ENCODE measurements at regions not wholly inside any gene's neighbourhood (a gene's known extent, or its start where the extent isn't known, plus 50 kb on each side); places are given as distances from the start of the nearest gene placed in this dataset.

- TF ChIP-seq OSR1 (CRISPR knock-in tag; IDR thresholded peaks at IDR 0.05), result no peak
- ATAC-seq, result no peak
Observed at GRCh38 chr7:41415471-41416207, 287.3 kb downstream of the INHBA start.

DNA sequence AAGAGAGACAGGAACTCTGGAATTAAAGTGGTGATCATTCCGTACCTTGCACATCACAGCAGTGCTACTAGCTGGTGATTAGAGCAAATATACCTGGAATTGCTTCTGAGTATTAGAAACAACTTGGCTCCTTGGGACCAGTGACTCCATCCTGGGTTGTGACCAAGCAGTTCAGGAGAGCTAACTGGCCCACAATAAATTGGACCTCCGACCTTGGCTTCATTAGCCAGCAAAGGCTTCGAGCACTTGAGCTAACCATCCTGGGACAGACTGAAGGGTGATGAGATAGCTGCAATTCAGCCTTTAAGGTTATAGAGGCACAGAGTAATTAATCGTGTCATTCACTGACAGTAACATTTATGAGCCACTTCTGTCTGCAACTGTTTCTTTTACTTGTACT lies 287.8 kb downstream of the INHBA start:
- ATAC-seq, result no peak
- no peak for TF ChIP-seq POU6F1 (CRISPR knock-in tag; IDR thresholded peaks at IDR 0.05; ENCODE audit: borderline replicate concordance, low read depth)
- TF ChIP-seq, protein P1, sequence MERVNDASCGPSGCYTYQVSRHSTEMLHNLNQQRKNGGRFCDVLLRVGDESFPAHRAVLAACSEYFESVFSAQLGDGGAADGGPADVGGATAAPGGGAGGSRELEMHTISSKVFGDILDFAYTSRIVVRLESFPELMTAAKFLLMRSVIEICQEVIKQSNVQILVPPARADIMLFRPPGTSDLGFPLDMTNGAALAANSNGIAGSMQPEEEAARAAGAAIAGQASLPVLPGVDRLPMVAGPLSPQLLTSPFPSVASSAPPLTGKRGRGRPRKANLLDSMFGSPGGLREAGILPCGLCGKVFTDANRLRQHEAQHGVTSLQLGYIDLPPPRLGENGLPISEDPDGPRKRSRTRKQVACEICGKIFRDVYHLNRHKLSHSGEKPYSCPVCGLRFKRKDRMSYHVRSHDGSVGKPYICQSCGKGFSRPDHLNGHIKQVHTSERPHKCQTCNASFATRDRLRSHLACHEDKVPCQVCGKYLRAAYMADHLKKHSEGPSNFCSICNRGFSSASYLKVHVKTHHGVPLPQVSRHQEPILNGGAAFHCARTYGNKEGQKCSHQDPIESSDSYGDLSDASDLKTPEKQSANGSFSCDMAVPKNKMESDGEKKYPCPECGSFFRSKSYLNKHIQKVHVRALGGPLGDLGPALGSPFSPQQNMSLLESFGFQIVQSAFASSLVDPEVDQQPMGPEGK (CRISPR knock-in tag; IDR thresholded peaks at IDR 0.05; ENCODE audit: borderline replicate concordance), result no peak
- TF ChIP-seq ZNF70 (CRISPR knock-in tag; IDR thresholded peaks at IDR 0.05), result no peak
- no peak for TF ChIP-seq OSR1 (CRISPR knock-in tag; IDR thresholded peaks at IDR 0.05)
- TF ChIP-seq BACH2 (CRISPR knock-in tag; IDR thresholded peaks at IDR 0.05; ENCODE audit: borderline replicate concordance), result no peak
- TF ChIP-seq ARNTL (CRISPR knock-in tag; IDR thresholded peaks at IDR 0.05; ENCODE audit: borderline replicate concordance, low read depth), result no peak
- no peak for TF ChIP-seq ZC3H10 (CRISPR knock-in tag; IDR thresholded peaks at IDR 0.05)
- no peak for TF ChIP-seq SNAI2 (CRISPR knock-in tag; IDR thresholded peaks at IDR 0.05)
- TF ChIP-seq ZFP30 (CRISPR knock-in tag; IDR thresholded peaks at IDR 0.05), result no peak
- TF ChIP-seq PPARA (CRISPR knock-in tag; IDR thresholded peaks at IDR 0.05; ENCODE audit: borderline replicate concordance), result no peak
- TF ChIP-seq ESRRG (CRISPR knock-in tag; IDR thresholded peaks at IDR 0.05), result no peak
- no peak for TF ChIP-seq RARB (CRISPR knock-in tag; IDR thresholded peaks at IDR 0.05)
- no peak for TF ChIP-seq TOX (CRISPR knock-in tag; IDR thresholded peaks at IDR 0.05; ENCODE audit: borderline replicate concordance)

DNA sequence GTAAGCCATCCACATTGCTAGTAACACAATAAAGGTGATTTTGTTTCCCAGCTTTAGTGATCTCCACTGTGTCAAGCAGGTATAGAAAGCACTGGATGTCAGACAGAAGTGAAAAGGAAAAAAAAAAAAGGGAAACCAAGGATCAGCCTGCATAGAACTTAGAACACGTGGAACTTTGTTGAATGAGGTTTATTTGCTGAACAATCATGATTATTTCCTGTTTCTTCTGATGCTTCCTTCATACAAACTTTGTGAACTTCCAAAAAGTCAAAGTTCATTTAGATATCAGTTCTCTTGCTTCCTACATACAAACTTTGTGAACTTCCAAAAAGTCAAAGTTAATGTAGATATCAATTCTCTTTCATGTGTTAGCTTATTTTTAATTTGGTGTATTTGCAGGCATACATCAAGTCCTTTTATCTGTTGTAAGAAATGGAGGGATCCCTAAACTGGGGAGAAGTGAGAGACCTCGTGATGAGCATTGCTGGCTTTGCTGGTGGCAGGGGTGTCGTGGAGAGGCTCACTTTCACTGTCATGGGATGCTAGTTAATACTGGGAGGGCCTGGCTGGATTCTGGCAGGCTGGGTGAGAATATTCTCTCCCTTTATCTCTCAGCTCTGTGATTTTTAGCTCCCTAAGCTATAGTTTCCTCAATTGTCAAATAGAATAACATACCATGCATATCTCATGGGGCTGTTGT lies 298.4 kb downstream of the INHBA start:
- no peak for TF ChIP-seq ISL1 (CRISPR knock-in tag; IDR thresholded peaks at IDR 0.05)
- no peak for TF ChIP-seq ESRRG (CRISPR knock-in tag; IDR thresholded peaks at IDR 0.05)
- no peak for TF ChIP-seq GLIS3 (CRISPR knock-in tag; IDR thresholded peaks at IDR 0.05)
- TF ChIP-seq SNAI2 (CRISPR knock-in tag; IDR thresholded peaks at IDR 0.05), result no peak
- no peak for TF ChIP-seq CREB5 (CRISPR knock-in tag; IDR thresholded peaks at IDR 0.05; ENCODE audit: low read depth)
- no peak for TF ChIP-seq ZNF70 (CRISPR knock-in tag; IDR thresholded peaks at IDR 0.05)
- TF ChIP-seq ZFP3 (CRISPR knock-in tag; IDR thresholded peaks at IDR 0.05), result no peak
- TF ChIP-seq OSR1 (CRISPR knock-in tag; IDR thresholded peaks at IDR 0.05), result no peak
- TF ChIP-seq RARB (CRISPR knock-in tag; IDR thresholded peaks at IDR 0.05), result no peak
- TF ChIP-seq, protein P2, sequence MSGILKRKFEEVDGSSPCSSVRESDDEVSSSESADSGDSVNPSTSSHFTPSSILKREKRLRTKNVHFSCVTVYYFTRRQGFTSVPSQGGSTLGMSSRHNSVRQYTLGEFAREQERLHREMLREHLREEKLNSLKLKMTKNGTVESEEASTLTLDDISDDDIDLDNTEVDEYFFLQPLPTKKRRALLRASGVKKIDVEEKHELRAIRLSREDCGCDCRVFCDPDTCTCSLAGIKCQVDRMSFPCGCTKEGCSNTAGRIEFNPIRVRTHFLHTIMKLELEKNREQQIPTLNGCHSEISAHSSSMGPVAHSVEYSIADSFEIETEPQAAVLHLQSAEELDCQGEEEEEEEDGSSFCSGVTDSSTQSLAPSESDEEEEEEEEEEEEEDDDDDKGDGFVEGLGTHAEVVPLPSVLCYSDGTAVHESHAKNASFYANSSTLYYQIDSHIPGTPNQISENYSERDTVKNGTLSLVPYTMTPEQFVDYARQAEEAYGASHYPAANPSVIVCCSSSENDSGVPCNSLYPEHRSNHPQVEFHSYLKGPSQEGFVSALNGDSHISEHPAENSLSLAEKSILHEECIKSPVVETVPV (CRISPR knock-in tag; IDR thresholded peaks at IDR 0.05), result no peak
- TF ChIP-seq BACH2 (CRISPR knock-in tag; IDR thresholded peaks at IDR 0.05; ENCODE audit: borderline replicate concordance), result no peak
- TF ChIP-seq, protein P3, sequence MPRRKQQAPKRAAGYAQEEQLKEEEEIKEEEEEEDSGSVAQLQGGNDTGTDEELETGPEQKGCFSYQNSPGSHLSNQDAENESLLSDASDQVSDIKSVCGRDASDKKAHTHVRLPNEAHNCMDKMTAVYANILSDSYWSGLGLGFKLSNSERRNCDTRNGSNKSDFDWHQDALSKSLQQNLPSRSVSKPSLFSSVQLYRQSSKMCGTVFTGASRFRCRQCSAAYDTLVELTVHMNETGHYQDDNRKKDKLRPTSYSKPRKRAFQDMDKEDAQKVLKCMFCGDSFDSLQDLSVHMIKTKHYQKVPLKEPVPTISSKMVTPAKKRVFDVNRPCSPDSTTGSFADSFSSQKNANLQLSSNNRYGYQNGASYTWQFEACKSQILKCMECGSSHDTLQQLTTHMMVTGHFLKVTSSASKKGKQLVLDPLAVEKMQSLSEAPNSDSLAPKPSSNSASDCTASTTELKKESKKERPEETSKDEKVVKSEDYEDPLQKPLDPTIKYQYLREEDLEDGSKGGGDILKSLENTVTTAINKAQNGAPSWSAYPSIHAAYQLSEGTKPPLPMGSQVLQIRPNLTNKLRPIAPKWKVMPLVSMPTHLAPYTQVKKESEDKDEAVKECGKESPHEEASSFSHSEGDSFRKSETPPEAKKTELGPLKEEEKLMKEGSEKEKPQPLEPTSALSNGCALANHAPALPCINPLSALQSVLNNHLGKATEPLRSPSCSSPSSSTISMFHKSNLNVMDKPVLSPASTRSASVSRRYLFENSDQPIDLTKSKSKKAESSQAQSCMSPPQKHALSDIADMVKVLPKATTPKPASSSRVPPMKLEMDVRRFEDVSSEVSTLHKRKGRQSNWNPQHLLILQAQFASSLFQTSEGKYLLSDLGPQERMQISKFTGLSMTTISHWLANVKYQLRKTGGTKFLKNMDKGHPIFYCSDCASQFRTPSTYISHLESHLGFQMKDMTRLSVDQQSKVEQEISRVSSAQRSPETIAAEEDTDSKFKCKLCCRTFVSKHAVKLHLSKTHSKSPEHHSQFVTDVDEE (CRISPR knock-in tag; IDR thresholded peaks at IDR 0.05), result no peak
- TF ChIP-seq TCF4 (CRISPR knock-in tag; IDR thresholded peaks at IDR 0.05; ENCODE audit: borderline replicate concordance), result no peak
- no peak for TF ChIP-seq CSDC2 (CRISPR knock-in tag; IDR thresholded peaks at IDR 0.05)
- TF ChIP-seq POU6F1 (CRISPR knock-in tag; IDR thresholded peaks at IDR 0.05; ENCODE audit: borderline replicate concordance, low read depth), result no peak
- no peak for TF ChIP-seq ARNTL (CRISPR knock-in tag; IDR thresholded peaks at IDR 0.05; ENCODE audit: borderline replicate concordance, low read depth)
- TF ChIP-seq, protein P1 (CRISPR knock-in tag; IDR thresholded peaks at IDR 0.05; ENCODE audit: borderline replicate concordance), result no peak
- TF ChIP-seq PPARA (CRISPR knock-in tag; IDR thresholded peaks at IDR 0.05; ENCODE audit: borderline replicate concordance), result no peak
- ATAC-seq, result no peak

Measured in SK-N-SH treated with all-trans-retinoic acid at 6 μM for 48 hours (cell line).